CD4-positive, alpha-beta T cell treated with Interleukin-15 for 4 hours (primary cell): ENCODE measurements at regions not wholly inside any gene's neighbourhood (a gene's known extent, or its start where the extent isn't known, plus 50 kb on each side); places are given as distances from the start of the nearest gene placed in this dataset.
"Not testable (repeated sequence)": the region's sequence is repeated elsewhere in the genome, so short reads cannot be mapped to it uniquely, and the experiment has no call there.

Experiments
- DNase-seq: peaks from one replicate; pipeline ENCODE4 v3.0.0-alpha.2; 2020; ENCODE audit warnings: low spot score

GRCh38 chr12:74144396-74144795, 393.2 kb upstream of the ATXN7L3B start:
- no peak for DNase-seq

GRCh38 chr12:74145328-74145727, 392.3 kb upstream of the ATXN7L3B start:
- DNase-seq, result no peak

- DNase-seq, result no peak
Observed at GRCh38 chr12:74148849-74149248, 388.8 kb upstream of the ATXN7L3B start.

- no peak for DNase-seq
Observed at GRCh38 chr12:74152370-74152769, 385.3 kb upstream of the ATXN7L3B start.

GRCh38 chr12:74166096-74166495, 371.5 kb upstream of the ATXN7L3B start:
- DNase-seq, result no peak

- no peak for DNase-seq
Observed at GRCh38 chr12:74169607-74170006, 368.0 kb upstream of the ATXN7L3B start.

- no peak for DNase-seq
Observed at GRCh38 chr12:74170645-74171477, 366.8 kb upstream of the ATXN7L3B start.

GRCh38 chr12:74171478-74171909, 366.1 kb upstream of the ATXN7L3B start:
- no peak for DNase-seq

- not testable (repeated sequence) for DNase-seq
Observed at GRCh38 chr12:74174961-74175360, 362.7 kb upstream of the ATXN7L3B start.

- DNase-seq, result no peak
Observed at GRCh38 chr12:74185360-74185759, 352.3 kb upstream of the ATXN7L3B start.

- no peak for DNase-seq
Observed at GRCh38 chr12:74193191-74193590, 344.4 kb upstream of the ATXN7L3B start.

- no peak for DNase-seq
Observed at GRCh38 chr12:74204236-74204635, 333.4 kb upstream of the ATXN7L3B start.

- no peak for DNase-seq
Observed at GRCh38 chr12:74227846-74228545, 309.6 kb upstream of the ATXN7L3B start.

- DNase-seq, result no peak
Observed at GRCh38 chr12:74229671-74230070, 308.0 kb upstream of the ATXN7L3B start.

GRCh38 chr12:74235342-74235741, 302.3 kb upstream of the ATXN7L3B start:
- no peak for DNase-seq

- DNase-seq, result no peak
Observed at GRCh38 chr12:74241341-74241740, 296.3 kb upstream of the ATXN7L3B start.

GRCh38 chr12:74242088-74242487, 295.5 kb upstream of the ATXN7L3B start:
- DNase-seq, result no peak

GRCh38 chr12:74245458-74245857, 292.2 kb upstream of the ATXN7L3B start:
- no peak for DNase-seq

- no peak for DNase-seq
Observed at GRCh38 chr12:74250891-74251290, 286.7 kb upstream of the ATXN7L3B start.

- DNase-seq, result not testable (repeated sequence)
Observed at GRCh38 chr12:74253826-74254225, 283.8 kb upstream of the ATXN7L3B start.

GRCh38 chr12:74254784-74255183, 282.9 kb upstream of the ATXN7L3B start:
- DNase-seq, result no peak

GRCh38 chr12:74259199-74259598, 278.4 kb upstream of the ATXN7L3B start:
- DNase-seq, result no peak

- DNase-seq, result no peak
Observed at GRCh38 chr12:74264692-74265091, 272.9 kb upstream of the ATXN7L3B start.
